LoVo (cell line): ENCODE measurements at regions not wholly inside any gene's neighbourhood (a gene's known extent, or its start where the extent isn't known, plus 50 kb on each side); places are given as distances from the start of the nearest gene placed in this dataset.

Experiments
- DNase-seq: peaks from one replicate; pipeline ENCODE4 v3.0.0-alpha.2; 2016; ENCODE audit warnings: low spot score

- DNase-seq: no peak
Measured at GRCh38 chr5:107808671-107809137, 138.0 kb upstream of the EFNA5 start.

GRCh38 chr5:107807431-107807830 is 136.7 kb upstream of the EFNA5 start:
- no peak for DNase-seq

- DNase-seq: peak; percentile 34
Measured at GRCh38 chr5:107806705-107807104, 136.0 kb upstream of the EFNA5 start.

GRCh38 chr5:107806271-107806670 is 135.5 kb upstream of the EFNA5 start:
- DNase-seq: no peak

- DNase-seq: no peak
Measured at GRCh38 chr5:107805824-107806223, 135.1 kb upstream of the EFNA5 start.

GRCh38 chr5:107805166-107805565 is 134.4 kb upstream of the EFNA5 start:
- DNase-seq: no peak

GRCh38 chr5:107803728-107804127 is 133.0 kb upstream of the EFNA5 start:
- DNase-seq: no peak

- no peak for DNase-seq
Measured at GRCh38 chr5:107801061-107801460, 130.3 kb upstream of the EFNA5 start.

- DNase-seq: no peak
Measured at GRCh38 chr5:107799306-107799705, 128.6 kb upstream of the EFNA5 start.

- DNase-seq: no peak
Measured at GRCh38 chr5:107796797-107797196, 126.1 kb upstream of the EFNA5 start.

GRCh38 chr5:107794741-107795140 is 124.0 kb upstream of the EFNA5 start:
- no peak for DNase-seq

GRCh38 chr5:107792940-107793339 is 122.2 kb upstream of the EFNA5 start:
- DNase-seq: no peak

- no peak for DNase-seq
Measured at GRCh38 chr5:107790671-107791070, 119.9 kb upstream of the EFNA5 start.

- no peak for DNase-seq
Measured at GRCh38 chr5:107786424-107786823, 115.7 kb upstream of the EFNA5 start.

GRCh38 chr5:107783551-107783950 is 112.8 kb upstream of the EFNA5 start:
- DNase-seq: no peak

GRCh38 chr5:107782561-107783169 is 111.9 kb upstream of the EFNA5 start:
- DNase-seq: no peak

- peak; percentile 10 for DNase-seq
Measured at GRCh38 chr5:107781451-107781850, 110.7 kb upstream of the EFNA5 start.

- no peak for DNase-seq
Measured at GRCh38 chr5:107779437-107779836, 108.7 kb upstream of the EFNA5 start.

- no peak for DNase-seq
Measured at GRCh38 chr5:107778647-107779046, 107.9 kb upstream of the EFNA5 start.

GRCh38 chr5:107776922-107777740 is 106.4 kb upstream of the EFNA5 start:
- DNase-seq: no peak

GRCh38 chr5:107776506-107776905 is 105.8 kb upstream of the EFNA5 start:
- no peak for DNase-seq

GRCh38 chr5:107774316-107774715 is 103.6 kb upstream of the EFNA5 start:
- DNase-seq: no peak

GRCh38 chr5:107773479-107773878 is 102.7 kb upstream of the EFNA5 start:
- DNase-seq: no peak
